Heart right ventricle (tissue), 16 donors: ENCODE measurements at regions not wholly inside any gene's neighbourhood (a gene's known extent, or its start where the extent isn't known, plus 50 kb on each side); places are given as distances from the start of the nearest gene placed in this dataset.

Source experiments
- ATAC-seq, 8 donors: fragments of 200-7000 bp; cut with Tn5 transposase; one replicate each; pipeline ENCODE4 v1.9.1; 2020; ENCODE audit warnings: mild to moderate bottlenecking in 8 of 8, moderate library complexity in 8 of 8, moderate number of reproducible peaks in 1 of 8
- DNase-seq, 2 donors: peaks; one replicate each; pipeline ENCODE4 v3.0.0-alpha.2; 2020
- H3K27ac ChIP-seq, 10 donors: fragments of 200-600 bp; sonication (generic) in 2 of 10; one replicate each; pipeline versions ENCODE4 v1.5.0 to v1.8.0; 2020 to 2022; ENCODE audit warnings: mild to moderate bottlenecking in 3 of 10
- H3K27me3 ChIP-seq, 7 donors: fragments of 200-600 bp; one replicate each; pipeline ENCODE4 v1.8.0; 2021 to 2022; ENCODE audit warnings: mild to moderate bottlenecking in 2 of 7
- H3K36me3 ChIP-seq, 9 donors: fragments of 200-600 bp; sonication (generic) in 1 of 9; one replicate each; pipeline versions ENCODE4 v1.5.0 to v1.8.0; 2020 to 2022; ENCODE audit warnings: mild to moderate bottlenecking in 2 of 9
- H3K4me1 ChIP-seq, 9 donors: fragments of 200-600 bp; sonication (generic) in 1 of 9; one replicate each; pipeline versions ENCODE4 v1.5.0 to v1.8.0; 2020 to 2022; ENCODE audit warnings: mild to moderate bottlenecking in 4 of 9
- H3K4me3 ChIP-seq, 10 donors: fragments of 200-600 bp; sonication (generic) in 2 of 10; one replicate each; pipeline versions ENCODE4 v1.5.0 to v1.8.0; 2020 to 2022; ENCODE audit warnings: mild to moderate bottlenecking in 7 of 10, moderate library complexity in 2 of 10
- H3K9me3 ChIP-seq, 11 donors: fragments of 200-600 bp in 10 of 11; sonication (generic) in 2 of 11; one replicate each; pipeline versions ENCODE4 v1.5.0 to v1.8.0; 2013 to 2022; ENCODE audit warnings: mild to moderate bottlenecking in 2 of 11, control low read depth in 1 of 11, moderate library complexity in 1 of 11
- CTCF ChIP-seq, 9 donors: fragments of 200-600 bp; sonication (generic) in 2 of 9; IDR thresholded peaks; one replicate each; pipeline versions ENCODE4 v1.5.0 to v1.8.0; 2021 to 2022; ENCODE audit warnings: antibody characterized with exemption in 9 of 9, mild to moderate bottlenecking in 5 of 9, moderate library complexity in 1 of 9
- WGBS, 2 donors: extraction: QIAGEN DNeasy Blood & Tissue Kit; methylation state at CpG; one replicate each; pipeline ENCODE4 v1.1.7; 2013; ENCODE audit warnings: inconsistent platforms in 1 of 2; 5-methylcytosine and 5-hydroxymethylcytosine counted together
- intact Hi-C, 10 donors: fragments of 100-400 bp; cut with DNase I; formaldehyde crosslinking; loops; one replicate each; pipeline versions ENCODE4 v1.11.1 to v1.14.2; 2022
- donor health status: Arrhythmogenic right ventricular cardiomyopathy.
- donor health status: ischemic (EF 13 %, LVEDD 7.1; RV severe dilation, severe dysfunction).
- donor health status: healthy with polysubstance abuse.
- donor health status: DM: no; HTN: yes; CAD: no.
- donor health status: DM: no; HTN: no; CAD: no.
- donor health status: ischemic (EF 25% LVEDD 6.9; RV normal size, moderate dysfunction).
- donor health status: ischemic (EF 25% LVEDD 5.7; RV mildly dilated, moderate dysfunction).
- donor health status: healthy.
- donor health status: DM: yes; HTN: yes; CAD: no.
- donor health status: Ischemic cardiomyopathy.
- donor health status: ischemic (EF 35%, LVEDD 5.7; RV mildly dilated, moderate dysfunction).
- donor health status: nonischemic (EF 11% LVEDD 7.7; RV severe dilation, severe dysfunction).
- donor health status: DM: yes; HTN: yes; CAD: no.
- donor health status: PGD.
- donor health status: ischemic (EF 29% LVEDD 5.4; RV normal size, mild dysfunction).
- donor health status: nonischemic (EF 23%, LVEDD 6.1; RV moderate dilation, normal function).

- no peak for TF ChIP-seq CTCF (IDR thresholded peaks at IDR 0.05)
- intact Hi-C loops, result no loop called here
- Histone ChIP-seq H3K27ac (no peak overlapping the region), H3K27me3 (no peaks in the 10 kb centered on the region), H3K4me1 (no peaks in the 10 kb centered on the region), H3K4me3 (no peak overlapping the region), H3K9me3 (peaks cover 0 to 21% (median 5%) of the 10 kb centered on the region in 11 donors), H3K36me3 (no peaks in the 10 kb centered on the region)
- ATAC-seq, result no peak
- DNase-seq, result no peak
- 98 to 100% methylated on average over 1 of the region's 1 CpG for whole genome bisulfite sequencing, 2 donors
Observed at GRCh38 chr6:144898741-144899140, 613.6 kb downstream of the UTRN start.

- no peak for TF ChIP-seq CTCF (IDR thresholded peaks at IDR 0.05)
- intact Hi-C loops, result no loop called here
- no peak overlapping the region for H3K4me3 ChIP-seq
- H3K36me3 ChIP-seq, result no peaks in the 10 kb centered on the region
- DNase-seq (no peak), ATAC-seq (no peak)
- WGBS, 2 donors, result 93 to 100% methylated on average over 1 of the region's 1 CpG
- H3K4me1 ChIP-seq, result no peaks in the 10 kb centered on the region
- H3K9me3 ChIP-seq, result peaks cover 0 to 22% (median 5%) of the 10 kb centered on the region in 11 donors
- H3K27ac ChIP-seq, result no peak overlapping the region
- no peaks in the 10 kb centered on the region for H3K27me3 ChIP-seq
Observed at GRCh38 chr6:144899161-144899560, 614.0 kb downstream of the UTRN start.

- WGBS, 2 donors, result 97 to 100% methylated on average over 1 of the region's 1 CpG
- DNase-seq (no peak), ATAC-seq (no peak)
- Histone ChIP-seq H3K27ac (no peak overlapping the region), H3K27me3 (no peaks in the 10 kb centered on the region), H3K4me1 (no peaks in the 10 kb centered on the region), H3K9me3 (peaks cover 0 to 22% (median 5%) of the 10 kb centered on the region in 11 donors), H3K4me3 (no peak overlapping the region), H3K36me3 (no peaks in the 10 kb centered on the region)
- TF ChIP-seq CTCF (IDR thresholded peaks at IDR 0.05), result no peak
- intact Hi-C loops, result no loop called here
Observed at GRCh38 chr6:144901412-144901811, 616.3 kb downstream of the UTRN start.

GRCh38 chr6:144908004-144908403 is 622.9 kb downstream of the UTRN start:
- no peak for ATAC-seq
- no peak overlapping the region for H3K4me3 ChIP-seq
- DNase-seq, result no peak
- peaks cover 0 to 9% (median 0%) of the 10 kb centered on the region in 11 donors for H3K9me3 ChIP-seq
- no peaks in the 10 kb centered on the region for H3K36me3 ChIP-seq
- no peaks in the 10 kb centered on the region for H3K4me1 ChIP-seq
- intact Hi-C loops, result no loop called here
- H3K27me3 ChIP-seq, result no peaks in the 10 kb centered on the region
- no peak for TF ChIP-seq CTCF (IDR thresholded peaks at IDR 0.05)
- 73 to 83% methylated on average over 1 of the region's 1 CpG for WGBS, 2 donors
- H3K27ac ChIP-seq, result no peak overlapping the region
